GM13977 (cell line): ENCODE measurements at regions not wholly inside any gene's neighbourhood (a gene's known extent, or its start where the extent isn't known, plus 50 kb on each side); places are given as distances from the start of the nearest gene placed in this dataset.
"Not testable (repeated sequence)": the region's sequence is repeated elsewhere in the genome, so short reads cannot be mapped to it uniquely, and the experiment has no call there.

Experiments
- DNase-seq: peaks from one replicate; pipeline ENCODE4 v3.0.0; 2012; ENCODE audit warnings: low spot score
- in situ Hi-C: fragments of 300-500 bp; cut with MboI; formaldehyde crosslinking; loops from one replicate; pipeline ENCODE4 v1.12.0; 2022; ENCODE audit warnings: low sequenced_read_pairs, low pct_unique_long_range_greater_than_20kb, mixed read lengths, inconsistent platforms; ENCODE audit not compliant: unreplicated experiment
- TF ChIP-seq, protein P1 (sequence below): IDR thresholded peaks from 2 replicates; pipeline ENCODE4 v1.5.1; 2012; ENCODE audit warnings: mild to moderate bottlenecking, control low read depth; ENCODE audit not compliant: insufficient read depth; ENCODE audit errors: extremely low read depth, missing control alignments

DNA sequence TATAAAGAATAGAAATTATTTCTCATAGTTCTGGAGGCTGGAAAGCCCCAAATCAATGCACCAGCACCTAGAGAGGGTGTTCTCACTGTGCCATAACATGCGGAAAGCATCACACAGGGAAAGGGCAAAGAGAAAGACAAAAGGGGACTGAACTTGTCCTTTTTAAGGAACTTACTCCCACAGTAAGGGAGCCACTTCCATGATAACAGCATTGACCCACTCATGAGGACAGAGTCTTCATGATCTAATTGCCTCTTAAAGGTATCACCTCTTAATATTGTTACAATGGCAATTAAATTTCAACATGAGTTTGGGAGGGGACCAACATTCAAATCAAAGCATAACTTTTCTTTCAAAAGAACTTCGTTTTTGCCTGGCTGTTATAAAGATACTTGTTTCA, 582.2 kb upstream of the ARID1B start:
- DNase-seq, result no peak
- in situ Hi-C loops, result no loop called here
- TF ChIP-seq, protein P1, sequence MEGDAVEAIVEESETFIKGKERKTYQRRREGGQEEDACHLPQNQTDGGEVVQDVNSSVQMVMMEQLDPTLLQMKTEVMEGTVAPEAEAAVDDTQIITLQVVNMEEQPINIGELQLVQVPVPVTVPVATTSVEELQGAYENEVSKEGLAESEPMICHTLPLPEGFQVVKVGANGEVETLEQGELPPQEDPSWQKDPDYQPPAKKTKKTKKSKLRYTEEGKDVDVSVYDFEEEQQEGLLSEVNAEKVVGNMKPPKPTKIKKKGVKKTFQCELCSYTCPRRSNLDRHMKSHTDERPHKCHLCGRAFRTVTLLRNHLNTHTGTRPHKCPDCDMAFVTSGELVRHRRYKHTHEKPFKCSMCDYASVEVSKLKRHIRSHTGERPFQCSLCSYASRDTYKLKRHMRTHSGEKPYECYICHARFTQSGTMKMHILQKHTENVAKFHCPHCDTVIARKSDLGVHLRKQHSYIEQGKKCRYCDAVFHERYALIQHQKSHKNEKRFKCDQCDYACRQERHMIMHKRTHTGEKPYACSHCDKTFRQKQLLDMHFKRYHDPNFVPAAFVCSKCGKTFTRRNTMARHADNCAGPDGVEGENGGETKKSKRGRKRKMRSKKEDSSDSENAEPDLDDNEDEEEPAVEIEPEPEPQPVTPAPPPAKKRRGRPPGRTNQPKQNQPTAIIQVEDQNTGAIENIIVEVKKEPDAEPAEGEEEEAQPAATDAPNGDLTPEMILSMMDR, result no peak

DNA sequence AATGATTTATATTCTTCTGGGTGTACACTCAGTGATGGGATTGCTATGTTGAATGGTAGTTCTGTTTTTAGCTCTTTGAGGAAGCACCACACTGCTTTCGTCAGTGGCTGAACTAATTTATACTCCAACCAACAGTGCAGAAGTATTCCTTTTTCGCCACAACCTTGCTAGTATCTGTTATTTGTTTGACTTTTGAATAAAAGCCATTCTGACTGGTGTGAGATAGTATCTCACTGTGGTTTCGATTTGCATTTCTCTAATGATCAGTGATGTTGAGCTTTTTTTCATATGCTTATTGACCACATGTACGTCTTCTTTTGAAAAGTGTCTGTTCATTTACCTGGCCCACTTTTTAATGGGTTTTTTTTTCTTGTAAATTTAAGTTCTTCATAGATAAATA, 583.8 kb upstream of the ARID1B start:
- DNase-seq, result no peak
- TF ChIP-seq, protein P1, result no peak
- in situ Hi-C loops, result no loop called here

DNA sequence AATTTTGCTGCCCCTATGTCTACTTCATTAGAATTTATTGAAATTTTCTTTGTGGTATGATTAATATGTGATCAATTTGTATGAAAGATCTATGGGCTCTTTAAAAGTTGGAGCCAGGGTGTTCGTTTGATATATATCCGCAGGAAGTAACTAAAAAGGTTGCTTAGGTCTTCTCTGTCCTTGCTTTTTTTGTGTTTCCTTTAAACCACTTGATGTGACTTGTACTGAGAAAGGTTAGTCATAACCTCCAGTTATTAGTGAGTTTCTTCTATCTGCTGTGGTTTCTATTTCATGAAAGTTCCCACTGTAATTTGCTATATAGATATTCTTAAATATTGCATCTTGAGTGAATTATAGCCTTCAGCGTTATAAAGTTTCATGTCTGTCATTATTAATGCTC, 585.3 kb upstream of the ARID1B start:
- DNase-seq, result peak; percentile 15
- TF ChIP-seq, protein P1, result no peak
- in situ Hi-C loops, result no loop called here

DNA sequence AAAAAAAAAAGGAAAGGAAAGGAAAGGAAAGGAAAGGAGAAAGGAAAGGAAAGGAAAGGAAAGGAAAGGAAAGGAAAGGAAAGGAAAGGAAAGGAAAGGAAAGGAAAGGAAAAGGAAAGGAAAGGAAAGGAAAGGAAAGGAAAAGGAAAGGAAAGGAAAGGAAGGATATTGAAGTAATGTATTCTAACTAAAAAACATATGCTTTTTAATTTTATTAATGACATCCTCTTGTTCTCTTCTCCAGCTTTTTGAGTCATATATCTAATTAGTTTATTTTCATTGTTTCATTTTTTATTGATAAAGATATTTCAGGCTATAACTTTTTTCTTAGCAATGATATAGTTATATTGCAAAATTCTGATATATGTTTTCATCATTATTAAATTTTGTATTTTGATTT, 585.8 kb upstream of the ARID1B start:
- in situ Hi-C loops, DNase-seq: not testable (repeated sequence)

DNA sequence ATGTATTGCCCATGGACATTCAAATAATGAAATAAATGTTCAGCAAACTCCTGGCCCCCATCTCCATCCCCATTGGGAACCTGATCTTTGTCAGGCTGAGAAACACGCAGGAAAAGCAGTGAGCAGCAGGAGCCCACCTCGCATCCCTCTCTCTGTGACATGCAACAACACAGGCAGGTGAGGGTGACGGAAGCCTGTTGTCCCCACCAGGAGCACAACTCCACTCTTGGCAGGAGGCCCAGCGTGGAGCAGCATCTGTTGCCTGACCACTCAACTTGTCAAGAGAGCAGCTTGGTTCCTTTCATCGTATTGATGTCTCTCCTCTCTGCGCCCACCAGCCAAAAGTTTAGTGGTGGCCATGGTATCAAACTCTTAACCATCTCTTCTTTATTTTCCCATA, 586.9 kb upstream of the ARID1B start:
- TF ChIP-seq, protein P1, result no peak
- DNase-seq, result no peak
- in situ Hi-C loops, result no loop called here

DNA sequence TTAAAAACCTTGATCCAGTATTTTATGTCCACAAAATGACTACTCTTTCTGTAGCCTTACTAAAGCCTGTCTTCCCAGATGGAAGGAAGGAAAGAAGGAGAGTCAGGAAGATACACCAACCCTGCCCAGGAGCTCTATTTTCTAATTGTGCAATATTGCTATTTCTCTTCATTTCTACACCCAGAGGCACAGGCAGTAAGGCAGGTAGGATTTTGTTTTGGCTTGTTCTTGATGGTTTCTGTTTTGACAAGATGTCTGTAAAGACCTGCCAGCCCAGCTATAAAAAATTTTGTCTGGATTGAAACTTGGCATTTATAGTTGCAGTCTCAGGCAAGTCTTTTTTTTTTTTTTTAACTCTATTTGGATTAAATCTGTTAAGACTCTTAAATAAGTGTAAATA, 587.5 kb upstream of the ARID1B start:
- no peak for DNase-seq
- TF ChIP-seq, protein P1, result no peak
- in situ Hi-C loops, result no loop called here

DNA sequence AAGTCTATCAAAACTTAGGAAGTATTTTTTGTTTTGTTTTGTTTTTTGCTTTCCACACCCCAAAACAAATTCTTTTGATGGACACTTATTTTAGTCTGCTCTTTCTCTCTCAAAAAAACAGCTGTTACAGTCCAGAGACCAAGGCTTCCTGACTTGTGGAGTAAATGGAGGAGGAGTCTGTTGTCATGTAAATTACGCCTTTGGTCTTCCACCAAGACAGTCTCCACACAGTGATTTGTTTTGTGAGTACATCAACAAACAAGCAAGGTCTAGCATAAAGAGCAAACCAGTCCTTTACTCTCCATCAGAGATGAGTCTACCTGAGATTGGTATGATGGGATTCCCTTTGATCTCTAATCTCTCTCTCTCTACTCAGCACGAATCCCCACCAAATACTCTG, 588.0 kb upstream of the ARID1B start:
- TF ChIP-seq, protein P1, result no peak
- in situ Hi-C loops, result no loop called here
- DNase-seq, result no peak
